Keratinocyte (primary cell): ENCODE measurements at regions not wholly inside any gene's neighbourhood (a gene's known extent, or its start where the extent isn't known, plus 50 kb on each side); places are given as distances from the start of the nearest gene placed in this dataset.
A peak's percentile ranks its signal among the peaks of the same experiment; 100 is the strongest.

Experiments
- DNase-seq: peaks from one replicate; pipeline ENCODE4 v3.0.0-alpha.2; 2011; ENCODE audit warnings: low read depth, missing footprints, low spot score
- FAIRE-seq: peaks from 2 replicates; lab custom pipeline; 2011; peaks lifted over from hg19 to GRCh38; lab: Jason Lieb, UNC
- H2AFZ ChIP-seq: 2 replicates; pipeline ENCODE4 v1.6.0; 2012; ENCODE audit warnings: low read length, control low read depth, inconsistent platforms; ENCODE audit not compliant: control insufficient read depth
- H3K27ac ChIP-seq: 2 replicates; pipeline ENCODE4 v1.5.1; 2011; ENCODE audit warnings: low read length; ENCODE audit not compliant: control insufficient read depth, insufficient read depth
- H3K27me3 ChIP-seq: 3 replicates; pipeline ENCODE4 v1.6.0; 2011; ENCODE audit warnings: low read length; ENCODE audit not compliant: control insufficient read depth, insufficient read depth; ENCODE audit errors: extremely low read depth
- H3K36me3 ChIP-seq, 2 experiments: 2 replicates in 1 of 2; 3 replicates in 1 of 2; pipeline ENCODE4 v1.5.1; 2011; ENCODE audit warnings: low read length in 2 of 2, mild to moderate bottlenecking in 1 of 2; ENCODE audit not compliant: control insufficient read depth in 2 of 2, insufficient read depth in 2 of 2; ENCODE audit errors: extremely low read depth in 1 of 2
- H3K4me1 ChIP-seq: 3 replicates; pipeline ENCODE4 v1.5.1; 2011; ENCODE audit warnings: low read length; ENCODE audit not compliant: control insufficient read depth, insufficient read depth; ENCODE audit errors: extremely low read depth
- H3K4me2 ChIP-seq: 3 replicates; pipeline ENCODE4 v1.6.0; 2011; ENCODE audit warnings: low read depth, low read length; ENCODE audit not compliant: control insufficient read depth, insufficient read depth; ENCODE audit errors: extremely low read depth
- H3K4me3 ChIP-seq, 3 experiments: fragments of 200-600 bp in 1 of 3; sonication (generic) in 1 of 3; 2 replicates in 2 of 3; 3 replicates in 1 of 3; pipeline ENCODE4 v1.5.1; 2011 to 2016; ENCODE audit warnings: low read length in 3 of 3, mild to moderate bottlenecking in 3 of 3, control low read depth in 2 of 3, inconsistent platforms in 1 of 3, low read depth in 1 of 3, mixed read lengths in 1 of 3, mixed run types in 1 of 3, moderate library complexity in 1 of 3; ENCODE audit not compliant: control insufficient read depth in 2 of 3, insufficient read depth in 2 of 3; ENCODE audit errors: extremely low read depth in 1 of 3
- H3K79me2 ChIP-seq: 2 replicates; pipeline ENCODE4 v1.6.0; 2012; ENCODE audit warnings: low read length; ENCODE audit not compliant: control insufficient read depth, insufficient read depth
- H3K9ac ChIP-seq: 3 replicates; pipeline ENCODE4 v1.6.0; 2011; ENCODE audit warnings: low read length; ENCODE audit not compliant: control insufficient read depth, insufficient read depth; ENCODE audit errors: extremely low read depth
- H3K9me1 ChIP-seq: 3 replicates; pipeline ENCODE4 v1.6.0; 2011; ENCODE audit warnings: low read length; ENCODE audit not compliant: control insufficient read depth, insufficient read depth; ENCODE audit errors: extremely low read depth
- H3K9me3 ChIP-seq: 2 replicates; pipeline ENCODE4 v1.5.1; 2012; ENCODE audit warnings: low read depth, low read length; ENCODE audit not compliant: control insufficient read depth
- H4K20me1 ChIP-seq: 3 replicates; pipeline ENCODE4 v1.6.0; 2011; ENCODE audit warnings: low read length; ENCODE audit not compliant: control insufficient read depth, insufficient read depth; ENCODE audit errors: extremely low read depth
- EZH2 ChIP-seq: IDR thresholded peaks from one replicate; pipeline ENCODE4 v1.6.1; 2012; ENCODE audit warnings: inconsistent platforms, mild to moderate bottlenecking, low read length, moderate library complexity
- dilution Hi-C: fragments of 300-500 bp; cut with MboI; formaldehyde crosslinking; loops from one replicate; pipeline ENCODE4 v1.7.0; 2020; ENCODE audit warnings: low sequenced_read_pairs; ENCODE audit not compliant: extremely low pct_ligation_motif_present
- TF ChIP-seq, protein P1 (sequence below), 3 experiments: IDR thresholded peaks in 1 of 3; conservative IDR thresholded peaks in 1 of 3; optimal IDR thresholded peaks in 1 of 3; 2 replicates in 2 of 3; 3 replicates in 1 of 3; pipeline versions ENCODE3 to v1.5.1; 2011; ENCODE audit warnings: low read length in 3 of 3, mild to moderate bottlenecking in 3 of 3, moderate library complexity in 2 of 3, control low read depth in 1 of 3, inconsistent platforms in 1 of 3; ENCODE audit not compliant: insufficient read depth in 2 of 3; ENCODE audit errors: extremely low read depth in 1 of 3

DNA sequence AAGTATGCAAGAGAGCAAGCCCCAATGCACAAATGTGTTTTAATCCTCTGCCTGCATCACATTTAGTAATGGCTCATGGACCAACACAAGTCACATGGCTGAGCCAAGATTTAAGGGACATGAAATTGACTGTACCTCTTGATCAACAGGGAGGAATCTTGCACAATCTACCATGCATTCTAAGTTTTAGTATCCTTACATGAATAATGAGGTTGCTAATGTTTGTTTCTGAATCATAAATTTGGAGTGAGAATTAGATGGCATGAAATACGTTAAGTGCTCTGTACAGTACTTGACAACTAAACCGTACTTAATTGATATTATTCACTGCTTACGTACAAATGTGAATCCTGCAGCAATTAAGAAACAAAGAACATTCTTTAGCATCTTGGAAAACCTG is 553.8 kb upstream of the JAG1 start:
- dilution Hi-C loops, result no loop called here
- FAIRE-seq, result no peak
- H3K27ac ChIP-seq, result no peak overlapping the region

DNA sequence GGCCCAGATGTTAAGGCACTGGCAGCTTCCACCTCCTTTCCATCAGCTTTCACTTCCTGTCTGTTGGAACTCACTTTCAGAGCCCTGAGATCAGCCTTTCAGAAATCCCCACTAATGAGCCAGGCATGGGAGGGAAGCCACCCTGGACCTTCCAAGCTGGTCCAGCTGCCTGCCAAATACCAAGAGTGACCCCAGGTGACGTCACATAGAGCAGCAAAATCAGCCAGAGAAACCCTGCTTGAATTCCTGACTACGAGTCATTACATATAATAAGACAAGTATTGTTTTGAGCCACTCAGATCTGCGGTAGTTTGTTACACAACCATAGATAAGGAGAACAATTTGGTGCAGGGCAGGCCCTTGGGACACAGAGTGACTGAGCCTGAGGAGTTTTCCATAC is 556.0 kb upstream of the JAG1 start:
- H3K36me3 ChIP-seq, result no peaks in the 10 kb centered on the region
- dilution Hi-C loops, result no loop called here
- no peak overlapping the region for H3K4me3 ChIP-seq
- FAIRE-seq, result no peak
- peak; percentile 21 for DNase-seq
- no peaks in the 10 kb centered on the region for H3K9me3 ChIP-seq
- H3K27me3 ChIP-seq, result no peaks in the 10 kb centered on the region
- no peak overlapping the region for H3K9ac ChIP-seq
- no peaks in the 10 kb centered on the region for H3K79me2 ChIP-seq
- no peaks in the 10 kb centered on the region for H4K20me1 ChIP-seq
- H3K9me1 ChIP-seq, result no peaks in the 10 kb centered on the region
- no peak overlapping the region for H3K27ac ChIP-seq
- TF ChIP-seq, protein P1, sequence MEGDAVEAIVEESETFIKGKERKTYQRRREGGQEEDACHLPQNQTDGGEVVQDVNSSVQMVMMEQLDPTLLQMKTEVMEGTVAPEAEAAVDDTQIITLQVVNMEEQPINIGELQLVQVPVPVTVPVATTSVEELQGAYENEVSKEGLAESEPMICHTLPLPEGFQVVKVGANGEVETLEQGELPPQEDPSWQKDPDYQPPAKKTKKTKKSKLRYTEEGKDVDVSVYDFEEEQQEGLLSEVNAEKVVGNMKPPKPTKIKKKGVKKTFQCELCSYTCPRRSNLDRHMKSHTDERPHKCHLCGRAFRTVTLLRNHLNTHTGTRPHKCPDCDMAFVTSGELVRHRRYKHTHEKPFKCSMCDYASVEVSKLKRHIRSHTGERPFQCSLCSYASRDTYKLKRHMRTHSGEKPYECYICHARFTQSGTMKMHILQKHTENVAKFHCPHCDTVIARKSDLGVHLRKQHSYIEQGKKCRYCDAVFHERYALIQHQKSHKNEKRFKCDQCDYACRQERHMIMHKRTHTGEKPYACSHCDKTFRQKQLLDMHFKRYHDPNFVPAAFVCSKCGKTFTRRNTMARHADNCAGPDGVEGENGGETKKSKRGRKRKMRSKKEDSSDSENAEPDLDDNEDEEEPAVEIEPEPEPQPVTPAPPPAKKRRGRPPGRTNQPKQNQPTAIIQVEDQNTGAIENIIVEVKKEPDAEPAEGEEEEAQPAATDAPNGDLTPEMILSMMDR (optimal IDR thresholded peaks at IDR 0.05 in 1 of 3, IDR thresholded peaks at IDR 0.05 in 1 of 3, conservative IDR thresholded peaks at IDR 0.05 in 1 of 3; ENCODE audit: extremely low read depth in 1 of 3, insufficient read depth in 2 of 3, low read length in 3 of 3), result no peak
- no peak for TF ChIP-seq EZH2
- H2AFZ ChIP-seq, result peak overlapping the region; percentile 47
- H3K4me1 ChIP-seq, result peaks cover 11% of the 10 kb centered on the region
- peak overlapping the region; percentile 59 for H3K4me2 ChIP-seq

More for the DNA sequence above, 553.8 kb upstream of the JAG1 start:
- no peak for TF ChIP-seq EZH2
- TF ChIP-seq, protein P1 (optimal IDR thresholded peaks at IDR 0.05 in 1 of 3, IDR thresholded peaks at IDR 0.05 in 1 of 3, conservative IDR thresholded peaks at IDR 0.05 in 1 of 3; ENCODE audit: extremely low read depth in 1 of 3, insufficient read depth in 2 of 3, low read length in 3 of 3), result no peak
- Histone ChIP-seq H3K9me1 (no peaks in the 10 kb centered on the region), H3K4me1 (peaks cover 10% of the 10 kb centered on the region), H3K27me3 (no peaks in the 10 kb centered on the region), H3K9me3 (no peaks in the 10 kb centered on the region), H3K9ac (no peak overlapping the region), H2AFZ (no peak overlapping the region), H4K20me1 (no peaks in the 10 kb centered on the region), H3K79me2 (no peaks in the 10 kb centered on the region), H3K4me2 (no peak overlapping the region), H3K4me3 (no peak overlapping the region), H3K36me3 (no peaks in the 10 kb centered on the region)
- DNase-seq, result no peak
